ENCODE measurements at regions not wholly inside any gene's neighbourhood (a gene's known extent, or its start where the extent isn't known, plus 50 kb on each side); places are given as distances from the start of the nearest gene placed in this dataset.
"Not testable (repeated sequence)": the region's sequence is repeated elsewhere in the genome, so short reads cannot be mapped to it uniquely, and the experiment has no call there.

DNA sequence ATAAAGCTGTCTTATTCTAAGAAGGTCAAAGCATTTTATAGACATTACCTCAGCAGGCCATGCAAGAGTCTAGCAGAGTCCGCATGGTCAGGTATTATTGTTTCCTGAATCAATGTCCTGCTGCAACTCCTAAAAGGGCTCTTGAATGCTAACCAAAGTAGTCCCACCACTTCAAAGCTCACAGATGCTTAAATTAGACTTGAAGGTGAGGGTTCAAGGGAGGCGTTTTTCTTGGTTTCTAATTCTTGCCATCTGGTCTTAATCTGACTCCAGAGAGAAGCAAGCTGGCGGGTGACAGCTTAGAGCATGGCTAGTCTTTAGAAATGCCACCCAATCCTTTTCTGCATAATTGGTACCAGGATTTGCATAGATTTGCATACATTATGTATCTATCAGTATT, 226.3 kb downstream of the MREG start:
- Histone ChIP-seq H3K27ac (ENCODE audit: low read depth in 1 of 2, low read length in 2 of 2) (no peak overlapping the region), H3K9ac (ENCODE audit: low read depth in 1 of 2, low read length in 2 of 2) (no peak overlapping the region), H3K27me3 (ENCODE audit: control insufficient read depth in 4 of 4, insufficient read depth in 4 of 4, low read length in 3 of 4) (no peaks in the 10 kb centered on the region), H3K4me1 (ENCODE audit: control insufficient read depth in 4 of 4, insufficient read depth in 4 of 4, low read length in 3 of 4) (no peaks in the 10 kb centered on the region), H3K36me3 (ENCODE audit: control insufficient read depth in 4 of 4, insufficient read depth in 3 of 4, low read depth in 1 of 4, low read length in 3 of 4) (no peaks in the 10 kb centered on the region), H3K9me3 (ENCODE audit: control insufficient read depth in 4 of 4, low read length in 3 of 4) (no peaks in the 10 kb centered on the region), H3K4me3 (ENCODE audit: low read depth in 1 of 3, low read length in 3 of 3) (no peak overlapping the region)
- no peak for DNase-seq (ENCODE audit: low spot score)
- no peak for TF ChIP-seq NR2F2 (IDR thresholded peaks at IDR 0.05)
- no peak for TF ChIP-seq GABPA (IDR thresholded peaks at IDR 0.05 in 1 of 2, conservative IDR thresholded peaks at IDR 0.05 in 1 of 2)
- TF ChIP-seq, protein P1, sequence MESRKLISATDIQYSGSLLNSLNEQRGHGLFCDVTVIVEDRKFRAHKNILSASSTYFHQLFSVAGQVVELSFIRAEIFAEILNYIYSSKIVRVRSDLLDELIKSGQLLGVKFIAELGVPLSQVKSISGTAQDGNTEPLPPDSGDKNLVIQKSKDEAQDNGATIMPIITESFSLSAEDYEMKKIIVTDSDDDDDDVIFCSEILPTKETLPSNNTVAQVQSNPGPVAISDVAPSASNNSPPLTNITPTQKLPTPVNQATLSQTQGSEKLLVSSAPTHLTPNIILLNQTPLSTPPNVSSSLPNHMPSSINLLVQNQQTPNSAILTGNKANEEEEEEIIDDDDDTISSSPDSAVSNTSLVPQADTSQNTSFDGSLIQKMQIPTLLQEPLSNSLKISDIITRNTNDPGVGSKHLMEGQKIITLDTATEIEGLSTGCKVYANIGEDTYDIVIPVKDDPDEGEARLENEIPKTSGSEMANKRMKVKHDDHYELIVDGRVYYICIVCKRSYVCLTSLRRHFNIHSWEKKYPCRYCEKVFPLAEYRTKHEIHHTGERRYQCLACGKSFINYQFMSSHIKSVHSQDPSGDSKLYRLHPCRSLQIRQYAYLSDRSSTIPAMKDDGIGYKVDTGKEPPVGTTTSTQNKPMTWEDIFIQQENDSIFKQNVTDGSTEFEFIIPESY (IDR thresholded peaks at IDR 0.05): no peak
- no peak for TF ChIP-seq SP1 (IDR thresholded peaks at IDR 0.05)
- TF ChIP-seq, protein P2, sequence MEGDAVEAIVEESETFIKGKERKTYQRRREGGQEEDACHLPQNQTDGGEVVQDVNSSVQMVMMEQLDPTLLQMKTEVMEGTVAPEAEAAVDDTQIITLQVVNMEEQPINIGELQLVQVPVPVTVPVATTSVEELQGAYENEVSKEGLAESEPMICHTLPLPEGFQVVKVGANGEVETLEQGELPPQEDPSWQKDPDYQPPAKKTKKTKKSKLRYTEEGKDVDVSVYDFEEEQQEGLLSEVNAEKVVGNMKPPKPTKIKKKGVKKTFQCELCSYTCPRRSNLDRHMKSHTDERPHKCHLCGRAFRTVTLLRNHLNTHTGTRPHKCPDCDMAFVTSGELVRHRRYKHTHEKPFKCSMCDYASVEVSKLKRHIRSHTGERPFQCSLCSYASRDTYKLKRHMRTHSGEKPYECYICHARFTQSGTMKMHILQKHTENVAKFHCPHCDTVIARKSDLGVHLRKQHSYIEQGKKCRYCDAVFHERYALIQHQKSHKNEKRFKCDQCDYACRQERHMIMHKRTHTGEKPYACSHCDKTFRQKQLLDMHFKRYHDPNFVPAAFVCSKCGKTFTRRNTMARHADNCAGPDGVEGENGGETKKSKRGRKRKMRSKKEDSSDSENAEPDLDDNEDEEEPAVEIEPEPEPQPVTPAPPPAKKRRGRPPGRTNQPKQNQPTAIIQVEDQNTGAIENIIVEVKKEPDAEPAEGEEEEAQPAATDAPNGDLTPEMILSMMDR (IDR thresholded peaks at IDR 0.05; ENCODE audit: low read depth, low read length, missing input control): no peak
- TF ChIP-seq, protein P3, sequence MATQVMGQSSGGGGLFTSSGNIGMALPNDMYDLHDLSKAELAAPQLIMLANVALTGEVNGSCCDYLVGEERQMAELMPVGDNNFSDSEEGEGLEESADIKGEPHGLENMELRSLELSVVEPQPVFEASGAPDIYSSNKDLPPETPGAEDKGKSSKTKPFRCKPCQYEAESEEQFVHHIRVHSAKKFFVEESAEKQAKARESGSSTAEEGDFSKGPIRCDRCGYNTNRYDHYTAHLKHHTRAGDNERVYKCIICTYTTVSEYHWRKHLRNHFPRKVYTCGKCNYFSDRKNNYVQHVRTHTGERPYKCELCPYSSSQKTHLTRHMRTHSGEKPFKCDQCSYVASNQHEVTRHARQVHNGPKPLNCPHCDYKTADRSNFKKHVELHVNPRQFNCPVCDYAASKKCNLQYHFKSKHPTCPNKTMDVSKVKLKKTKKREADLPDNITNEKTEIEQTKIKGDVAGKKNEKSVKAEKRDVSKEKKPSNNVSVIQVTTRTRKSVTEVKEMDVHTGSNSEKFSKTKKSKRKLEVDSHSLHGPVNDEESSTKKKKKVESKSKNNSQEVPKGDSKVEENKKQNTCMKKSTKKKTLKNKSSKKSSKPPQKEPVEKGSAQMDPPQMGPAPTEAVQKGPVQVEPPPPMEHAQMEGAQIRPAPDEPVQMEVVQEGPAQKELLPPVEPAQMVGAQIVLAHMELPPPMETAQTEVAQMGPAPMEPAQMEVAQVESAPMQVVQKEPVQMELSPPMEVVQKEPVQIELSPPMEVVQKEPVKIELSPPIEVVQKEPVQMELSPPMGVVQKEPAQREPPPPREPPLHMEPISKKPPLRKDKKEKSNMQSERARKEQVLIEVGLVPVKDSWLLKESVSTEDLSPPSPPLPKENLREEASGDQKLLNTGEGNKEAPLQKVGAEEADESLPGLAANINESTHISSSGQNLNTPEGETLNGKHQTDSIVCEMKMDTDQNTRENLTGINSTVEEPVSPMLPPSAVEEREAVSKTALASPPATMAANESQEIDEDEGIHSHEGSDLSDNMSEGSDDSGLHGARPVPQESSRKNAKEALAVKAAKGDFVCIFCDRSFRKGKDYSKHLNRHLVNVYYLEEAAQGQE (IDR thresholded peaks at IDR 0.05): no peak
- no peak for TF ChIP-seq JUND (IDR thresholded peaks at IDR 0.05)
- TF ChIP-seq, protein P4, sequence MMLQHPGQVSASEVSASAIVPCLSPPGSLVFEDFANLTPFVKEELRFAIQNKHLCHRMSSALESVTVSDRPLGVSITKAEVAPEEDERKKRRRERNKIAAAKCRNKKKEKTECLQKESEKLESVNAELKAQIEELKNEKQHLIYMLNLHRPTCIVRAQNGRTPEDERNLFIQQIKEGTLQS (IDR thresholded peaks at IDR 0.05): no peak
- no peak for TF ChIP-seq YY1 (IDR thresholded peaks at IDR 0.05)
- TF ChIP-seq RXRA (IDR thresholded peaks at IDR 0.05): no peak
- WGBS: 92% methylated on average over 3 of the region's 3 CpGs

DNA sequence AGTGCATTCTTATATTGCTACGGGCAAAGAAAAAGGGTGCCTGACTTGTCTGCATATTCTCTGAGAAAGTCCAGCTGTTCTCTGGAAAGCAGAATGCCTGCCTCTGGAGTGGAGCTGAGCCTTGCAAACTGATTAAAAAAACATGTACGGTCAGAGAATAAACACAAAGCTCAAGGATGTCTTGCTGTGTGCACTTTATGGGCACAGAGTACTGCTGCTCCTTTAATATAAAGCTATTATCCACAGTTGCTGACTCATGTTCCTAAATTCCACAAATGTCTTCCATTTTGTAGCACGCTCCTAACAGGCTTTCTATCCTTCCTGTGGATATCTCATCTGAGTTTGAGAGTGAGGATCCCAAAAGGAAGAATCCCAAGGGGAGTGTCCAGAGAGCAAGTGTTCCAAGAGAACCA, 229.0 kb downstream of the MREG start:
- H3K9ac ChIP-seq (ENCODE audit: low read depth in 1 of 2, low read length in 2 of 2): no peak overlapping the region
- WGBS: 81% methylated on average over 3 of the region's 3 CpGs
- H3K9me3 ChIP-seq (ENCODE audit: control insufficient read depth in 4 of 4, low read length in 3 of 4): no peaks in the 10 kb centered on the region
- H3K27me3 ChIP-seq (ENCODE audit: control insufficient read depth in 4 of 4, insufficient read depth in 4 of 4, low read length in 3 of 4): no peaks in the 10 kb centered on the region
- H3K36me3 ChIP-seq (ENCODE audit: control insufficient read depth in 4 of 4, insufficient read depth in 3 of 4, low read depth in 1 of 4, low read length in 3 of 4): no peaks in the 10 kb centered on the region
- no peak overlapping the region for H3K27ac ChIP-seq (ENCODE audit: low read depth in 1 of 2, low read length in 2 of 2)
- H3K4me1 ChIP-seq (ENCODE audit: control insufficient read depth in 4 of 4, insufficient read depth in 4 of 4, low read length in 3 of 4): no peaks in the 10 kb centered on the region
- no peak for TF ChIP-seq SP1 (IDR thresholded peaks at IDR 0.05)
- TF ChIP-seq NR2F2 (IDR thresholded peaks at IDR 0.05): no peak
- DNase-seq (ENCODE audit: low spot score): no peak
- H3K4me3 ChIP-seq (ENCODE audit: low read depth in 1 of 3, low read length in 3 of 3): no peak overlapping the region

DNA sequence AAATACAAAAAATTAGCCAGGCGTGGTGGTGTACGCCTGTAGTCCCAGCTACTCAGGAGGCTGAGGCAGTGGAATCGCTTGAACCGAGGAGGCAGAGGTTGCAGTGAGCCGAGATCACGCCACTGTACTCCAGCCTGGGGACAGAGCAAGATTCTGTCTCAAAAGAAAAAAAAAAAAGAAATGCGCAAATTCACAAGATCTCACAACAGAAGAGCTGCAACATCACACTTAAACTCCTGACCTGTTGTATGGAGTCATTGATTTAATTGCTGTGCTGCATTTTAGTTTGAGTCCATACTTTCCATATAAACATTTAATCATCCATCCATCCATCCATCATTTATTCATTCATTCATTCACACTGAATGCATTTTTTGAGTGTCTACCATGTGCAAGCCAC, 229.7 kb downstream of the MREG start:
- H3K9me3 ChIP-seq (ENCODE audit: control insufficient read depth in 4 of 4, low read length in 3 of 4); H3K9ac ChIP-seq (ENCODE audit: low read depth in 1 of 2, low read length in 2 of 2); H3K4me1 ChIP-seq (ENCODE audit: control insufficient read depth in 4 of 4, insufficient read depth in 4 of 4, low read length in 3 of 4); DNase-seq (ENCODE audit: low spot score); H3K27me3 ChIP-seq (ENCODE audit: control insufficient read depth in 4 of 4, insufficient read depth in 4 of 4, low read length in 3 of 4); H3K27ac ChIP-seq (ENCODE audit: low read depth in 1 of 2, low read length in 2 of 2); H3K4me3 ChIP-seq (ENCODE audit: low read depth in 1 of 3, low read length in 3 of 3); H3K36me3 ChIP-seq (ENCODE audit: control insufficient read depth in 4 of 4, insufficient read depth in 3 of 4, low read depth in 1 of 4, low read length in 3 of 4): not testable (repeated sequence)
- WGBS: 98% methylated on average over 7 of the region's 7 CpGs

Data from liver (tissue), 8 donors.